ENCODE measurements at regions not wholly inside any gene's neighbourhood (a gene's known extent, or its start where the extent isn't known, plus 50 kb on each side); places are given as distances from the start of the nearest gene placed in this dataset.

GRCh38 chr4:44017422-44017739 lies 431.2 kb downstream of the KCTD8 start:
- TF ChIP-seq CTCF (conservative IDR thresholded peaks at IDR 0.05; ENCODE audit: low read depth in 2 of 2) (no peak), POLR2AphosphoS5 (IDR thresholded peaks at IDR 0.05; ENCODE audit: low read depth) (no peak), JUNB (IDR thresholded peaks at IDR 0.05; ENCODE audit: unreplicated experiment) (no peak), ETS1 (IDR thresholded peaks at IDR 0.05) (no peak), EZH2phosphoT487 (IDR thresholded peaks at IDR 0.05; ENCODE audit: unreplicated experiment) (no peak), EZH2 (IDR thresholded peaks at IDR 0.05; ENCODE audit: low read depth, unreplicated experiment) (no peak), NANOG (IDR thresholded peaks at IDR 0.05; ENCODE audit: borderline replicate concordance) (no peak), REST (IDR thresholded peaks at IDR 0.05; ENCODE audit: unreplicated experiment) (no peak), CREB1 (CRISPR knock-in tag; IDR thresholded peaks at IDR 0.05; ENCODE audit: low read depth) (no peak), ZNF462 (CRISPR knock-in tag; IDR thresholded peaks at IDR 0.05) (no peak), ZNF114 (CRISPR knock-in tag; IDR thresholded peaks at IDR 0.05) (no peak), STAT1 (IDR thresholded peaks at IDR 0.05; ENCODE audit: unreplicated experiment) (no peak)

All from GM23338 (cell line).